ENCODE measurements at regions not wholly inside any gene's neighbourhood (a gene's known extent, or its start where the extent isn't known, plus 50 kb on each side); places are given as distances from the start of the nearest gene placed in this dataset.
"Not testable (repeated sequence)": the region's sequence is repeated elsewhere in the genome, so short reads cannot be mapped to it uniquely, and the experiment has no call there.

DNA sequence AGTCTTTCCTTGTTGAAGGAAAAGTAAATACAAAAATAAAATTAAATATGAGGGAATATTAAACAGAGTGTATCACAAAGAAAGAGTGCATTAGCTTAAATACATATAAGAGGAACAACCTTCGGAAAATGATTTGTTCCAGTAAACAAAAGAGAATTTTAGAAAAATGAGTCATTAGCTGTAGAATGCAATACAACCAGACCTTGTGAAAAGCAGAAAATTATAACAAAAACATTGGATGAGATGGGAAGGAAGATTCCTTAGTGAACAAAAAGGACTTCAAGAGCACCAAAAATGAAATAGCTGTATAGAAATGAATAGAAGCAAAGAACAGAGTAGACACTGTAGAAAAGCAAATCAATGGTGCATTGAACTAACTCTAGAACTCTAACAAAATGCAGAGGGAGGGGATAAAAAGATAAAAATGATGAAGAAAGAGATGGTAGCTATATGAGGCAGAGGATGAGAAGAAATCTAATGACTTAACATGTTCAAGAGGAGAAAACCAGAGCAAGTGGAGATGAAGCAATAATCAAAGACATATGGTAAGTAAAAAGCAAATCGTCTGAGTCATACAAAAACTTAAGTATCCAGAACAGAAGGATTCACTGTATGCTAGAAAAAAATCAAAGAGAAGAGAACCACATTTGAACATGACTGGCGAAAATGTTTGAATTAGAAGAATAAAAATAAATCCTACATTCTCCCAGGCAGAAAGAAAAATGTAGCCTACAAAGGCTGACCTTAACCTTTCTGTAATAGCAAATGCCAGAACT, 190.5 kb downstream of the TMEM26 start:
- no peak for DNase-seq

DNA sequence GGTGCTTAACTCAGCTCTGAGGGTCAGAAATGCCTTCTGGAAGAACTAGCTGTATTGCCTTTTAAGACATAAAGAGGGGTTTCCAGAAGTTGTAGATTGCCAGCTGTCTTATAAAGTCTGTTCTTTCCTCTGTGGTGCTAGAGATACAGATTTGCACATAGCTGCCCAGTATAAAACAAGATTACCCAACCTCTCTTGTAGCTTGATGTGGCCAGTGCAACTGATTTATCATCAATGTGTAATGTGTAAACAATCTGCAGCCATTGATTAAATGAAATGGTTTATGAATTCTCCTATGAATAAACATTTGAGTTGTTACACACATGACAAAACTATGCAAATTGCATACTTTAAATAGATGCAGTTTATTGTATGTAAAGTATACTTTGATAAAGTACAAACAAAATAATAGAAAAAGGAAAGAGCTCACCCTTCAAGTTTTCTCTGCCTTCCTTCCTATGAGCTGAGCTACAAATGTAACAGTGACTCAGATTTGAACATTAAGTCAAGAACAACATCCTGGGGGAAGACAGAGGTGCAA, 195.2 kb downstream of the TMEM26 start:
- no peak for DNase-seq

DNA sequence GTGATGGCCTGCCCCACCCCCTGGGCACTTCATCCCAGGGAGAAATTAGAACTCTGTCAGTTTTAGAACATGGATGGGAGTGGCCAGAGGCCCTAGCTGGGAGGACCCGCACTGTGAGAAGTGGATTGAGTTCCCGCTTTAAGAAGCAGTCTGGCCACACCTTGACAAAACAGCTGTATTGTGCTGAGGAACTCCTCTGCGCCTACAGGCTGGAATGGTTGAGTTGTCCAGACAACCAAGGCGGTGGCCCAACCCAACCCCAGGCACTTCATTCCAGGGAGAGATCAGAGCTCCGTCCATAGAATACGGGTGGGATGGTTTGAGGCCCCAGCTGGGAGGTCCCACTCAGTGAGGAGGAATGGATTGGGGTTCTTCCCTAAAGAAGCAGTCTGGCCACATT, 196.0 kb downstream of the TMEM26 start:
- no peak for DNase-seq

DNA sequence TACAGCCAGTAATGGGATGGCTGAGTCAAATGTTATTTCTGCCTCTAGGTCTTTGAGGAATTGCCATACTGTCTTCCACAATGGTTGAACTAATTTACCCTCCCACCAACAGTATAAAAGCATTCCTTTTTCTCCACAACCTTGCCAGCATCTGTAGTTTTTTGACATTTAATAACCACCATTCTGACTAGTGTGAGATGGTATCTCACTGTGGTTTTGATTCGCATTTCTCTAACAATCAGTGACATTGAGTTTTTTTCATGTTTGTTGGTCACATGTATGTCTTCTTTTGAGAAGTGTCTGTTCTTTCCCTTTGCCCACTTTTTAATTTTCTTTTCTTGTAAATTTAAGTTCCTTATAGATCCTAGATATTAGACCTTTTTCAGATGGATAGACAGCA, 200.9 kb downstream of the TMEM26 start:
- not testable (repeated sequence) for DNase-seq

GRCh38 chr10:61251089-61251488, 202.1 kb downstream of the TMEM26 start:
- no peak for DNase-seq

GRCh38 chr10:61250131-61250530, 203.1 kb downstream of the TMEM26 start:
- DNase-seq, result no peak

DNA sequence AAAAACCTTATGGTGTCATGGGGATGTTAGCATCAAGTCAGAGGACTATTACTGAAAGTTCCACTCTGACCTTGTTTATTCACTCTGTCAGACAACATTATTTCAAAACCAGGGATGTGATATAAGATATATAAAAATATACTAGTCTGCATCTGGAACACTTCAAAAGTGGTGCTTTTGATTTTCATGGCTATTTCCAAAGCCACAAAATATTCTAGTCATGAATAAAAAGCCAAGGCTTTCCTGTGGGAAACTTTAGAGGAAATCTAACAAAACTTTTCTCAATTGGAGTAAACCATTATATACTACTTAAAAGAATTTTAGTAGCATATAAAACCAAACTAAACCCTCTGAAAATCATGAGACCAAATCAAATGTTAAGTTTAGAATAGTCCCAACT, 205.2 kb downstream of the TMEM26 start:
- DNase-seq, result no peak

DNA sequence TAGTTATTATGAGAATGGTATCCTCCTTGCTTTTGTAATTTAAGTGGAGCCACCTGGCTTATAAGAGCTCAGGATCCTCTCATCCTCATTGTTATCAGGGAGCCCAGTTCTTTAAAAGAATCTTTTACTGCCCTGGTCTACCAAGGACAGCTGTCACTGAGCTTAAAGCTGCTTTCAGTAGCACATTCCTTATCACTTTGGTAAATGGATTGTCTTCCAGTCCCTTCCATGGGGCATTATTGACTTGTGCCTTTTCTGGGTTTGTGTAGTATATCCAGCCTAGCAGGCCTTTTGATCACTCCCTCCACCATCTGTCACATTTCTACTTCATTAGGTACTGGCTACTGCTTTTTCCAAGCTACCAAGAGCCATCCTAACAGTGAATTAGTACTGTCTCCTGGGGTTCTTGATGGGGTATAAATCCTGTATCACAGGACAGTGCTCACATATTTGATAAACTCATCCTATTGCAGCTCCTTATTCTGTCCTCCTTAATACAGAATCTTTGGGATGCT, 208.9 kb downstream of the TMEM26 start:
- DNase-seq, result peak; percentile 11

- no peak for DNase-seq
Measured at GRCh38 chr10:61232780-61233179, 220.4 kb downstream of the TMEM26 start.

DNA sequence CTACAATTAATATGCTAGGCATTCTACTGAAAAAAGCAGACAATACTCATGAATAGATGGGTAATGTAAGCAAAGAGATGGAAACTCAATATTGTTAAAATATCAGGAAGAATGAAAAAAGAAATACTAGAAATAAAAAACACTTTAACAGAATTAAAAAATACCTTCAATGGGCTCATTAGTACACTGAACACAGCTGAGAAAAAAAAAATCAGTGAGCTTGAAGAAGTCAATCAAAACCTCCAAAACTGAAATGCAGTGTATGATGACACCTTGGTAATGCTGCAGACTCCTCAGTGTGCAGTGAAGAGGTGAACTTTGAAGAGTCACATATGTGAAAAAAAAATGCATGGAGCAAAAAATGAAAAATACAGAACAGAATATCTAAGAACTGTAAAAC, 227.2 kb downstream of the TMEM26 start:
- DNase-seq, result no peak

GRCh38 chr10:61223576-61223975, 229.6 kb downstream of the TMEM26 start:
- DNase-seq, result no peak

GRCh38 chr10:61219696-61220095, 233.5 kb downstream of the TMEM26 start:
- DNase-seq, result no peak

DNA sequence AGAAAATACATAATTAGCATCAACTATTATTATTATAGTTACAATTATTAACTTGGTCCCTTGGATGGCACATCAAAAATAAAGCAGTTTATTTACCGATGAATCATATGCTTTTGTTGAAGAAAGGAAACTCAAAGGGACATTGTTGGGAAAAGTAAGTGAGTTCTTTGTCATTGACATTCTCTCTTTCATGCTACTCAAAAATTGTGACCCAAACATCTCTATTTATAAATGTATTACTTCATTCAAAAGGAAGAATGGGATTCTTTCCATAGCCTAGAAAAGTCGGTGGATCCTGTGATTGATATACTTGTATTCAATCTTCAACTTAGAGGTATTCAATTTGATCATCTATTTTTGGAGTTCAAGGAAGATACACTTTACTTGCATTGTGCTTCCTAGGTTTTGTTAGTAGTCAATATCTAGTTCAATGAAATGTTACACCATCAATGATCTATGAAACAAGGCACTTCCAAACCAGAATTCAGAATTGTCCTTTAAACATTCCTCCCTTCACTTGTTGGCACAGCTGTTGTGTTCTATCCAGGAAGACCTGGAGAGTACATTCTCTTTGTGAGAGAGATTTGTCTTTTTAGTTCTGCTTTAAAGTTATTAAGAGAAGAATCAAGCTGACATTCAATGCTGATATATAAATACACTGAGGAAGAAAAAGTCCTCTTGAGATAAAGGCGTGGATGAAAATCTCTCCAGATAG, 235.2 kb downstream of the TMEM26 start:
- no peak for DNase-seq

GRCh38 chr10:61215246-61215645, 237.9 kb downstream of the TMEM26 start:
- no peak for DNase-seq

DNA sequence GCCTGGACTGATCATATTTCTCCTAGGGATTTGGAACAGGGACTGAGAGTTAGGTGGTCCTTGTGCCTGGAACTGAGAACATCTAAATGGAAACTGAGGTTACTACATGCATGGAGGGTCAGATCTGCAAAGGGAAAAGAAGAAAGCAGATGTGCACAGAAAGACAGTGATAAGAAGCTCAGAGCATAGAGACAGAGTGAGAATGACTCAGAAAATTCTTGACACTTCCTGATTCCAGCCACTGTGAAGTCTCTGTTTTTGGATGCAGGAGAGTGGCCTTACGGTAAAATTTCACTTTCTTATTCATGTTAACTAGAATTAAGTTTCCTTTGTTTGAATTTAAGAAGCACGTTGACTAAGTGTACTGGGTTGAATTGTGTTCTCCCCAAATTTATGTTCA, 241.7 kb downstream of the TMEM26 start:
- no peak for DNase-seq

GRCh38 chr10:61197057-61197456, 253.1 kb upstream of the RHOBTB1 start:
- no peak for DNase-seq

- no peak for DNase-seq
Measured at GRCh38 chr10:61195211-61195610, 251.2 kb upstream of the RHOBTB1 start.

DNA sequence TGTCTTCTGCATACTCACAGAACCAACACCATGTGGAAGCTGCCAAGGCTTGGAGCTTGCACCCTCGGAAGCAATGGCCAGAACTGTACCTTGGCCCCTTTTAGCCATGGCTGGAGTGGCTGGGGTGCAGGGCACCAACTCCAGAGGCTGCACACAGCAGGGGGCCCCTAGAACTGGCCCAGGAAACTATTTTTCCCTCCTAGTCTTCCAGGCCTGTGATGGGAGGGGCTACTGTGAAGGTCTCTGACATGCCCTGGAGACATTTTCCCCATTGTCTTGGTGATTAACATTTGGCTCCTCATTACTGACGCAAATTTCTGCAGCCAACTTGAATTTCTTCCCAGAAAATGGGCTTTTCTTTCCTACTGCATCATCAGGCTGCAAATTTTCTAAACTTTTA, 248.6 kb upstream of the RHOBTB1 start:
- not testable (repeated sequence) for DNase-seq

DNA sequence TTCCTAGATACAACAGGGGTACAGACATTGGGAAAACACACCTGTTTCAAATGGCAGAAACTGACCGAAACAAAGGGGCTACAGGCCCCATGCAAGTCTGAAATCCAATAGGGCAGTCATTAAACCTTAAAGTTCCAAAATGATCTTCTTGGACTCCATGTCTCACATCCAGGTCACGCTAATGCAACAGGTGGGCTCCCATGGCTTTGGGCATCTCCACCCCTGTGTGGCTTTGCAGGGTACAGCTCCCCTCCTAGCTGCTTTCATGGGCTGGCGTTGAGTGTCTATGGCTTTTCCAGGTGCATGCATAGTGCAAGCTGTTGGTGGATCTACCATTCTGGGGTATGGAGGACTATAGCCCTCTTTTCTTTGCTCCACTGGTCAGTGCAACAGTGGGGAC, 248.1 kb upstream of the RHOBTB1 start:
- no peak for DNase-seq

GRCh38 chr10:61189912-61190311, 245.9 kb upstream of the RHOBTB1 start:
- DNase-seq, result no peak

DNA sequence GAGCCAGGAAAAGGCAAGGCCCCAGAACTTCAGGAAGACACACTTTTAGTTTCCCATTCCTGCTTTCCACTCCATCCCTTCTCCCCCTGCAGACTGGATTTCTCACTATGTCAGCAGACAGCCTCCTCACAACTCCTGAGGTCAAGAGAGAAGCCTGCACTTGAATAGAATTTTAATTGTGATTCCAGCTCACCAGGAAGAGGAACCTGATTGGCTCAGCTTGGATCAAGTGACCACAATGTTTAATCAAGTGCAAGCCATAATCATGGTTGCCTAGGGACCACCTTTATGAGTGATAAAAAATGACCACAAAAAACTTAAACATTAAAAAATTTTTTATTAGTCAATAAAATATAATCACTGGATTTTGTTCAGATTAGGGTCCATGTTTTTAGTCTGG, 244.7 kb upstream of the RHOBTB1 start:
- DNase-seq, result no peak

DNA sequence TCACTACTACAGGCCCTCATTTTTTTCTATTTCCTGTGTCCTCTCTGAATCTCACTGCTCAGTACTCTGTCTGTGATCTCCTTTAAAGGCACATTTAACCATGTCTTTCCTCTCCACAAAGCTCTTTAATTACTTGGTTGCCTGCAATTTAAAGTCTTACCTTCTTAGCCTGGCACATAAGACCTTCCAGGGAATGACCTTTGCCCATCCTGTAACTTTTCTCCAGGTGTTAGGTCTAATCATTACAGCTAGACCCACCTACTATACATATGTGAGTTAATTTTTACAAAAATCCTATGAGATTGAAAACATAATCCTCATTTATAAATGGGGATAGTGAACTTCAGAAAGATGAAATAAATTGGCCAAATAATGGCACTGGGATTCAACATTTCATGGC, 244.1 kb upstream of the RHOBTB1 start:
- no peak for DNase-seq

- DNase-seq, result no peak
Measured at GRCh38 chr10:61187601-61188000, 243.6 kb upstream of the RHOBTB1 start.

- no peak for DNase-seq
Measured at GRCh38 chr10:61186408-61186807, 242.4 kb upstream of the RHOBTB1 start.
